GM19438 (cell line): ENCODE measurements at regions not wholly inside any gene's neighbourhood (a gene's known extent, or its start where the extent isn't known, plus 50 kb on each side); places are given as distances from the start of the nearest gene placed in this dataset.
"Not testable (repeated sequence)": the region's sequence is repeated elsewhere in the genome, so short reads cannot be mapped to it uniquely, and the experiment has no call there.

Experiments used
- ATAC-seq: cut with Tn5 transposase; IDR thresholded peaks from one replicate; pipeline ENCODE4 v1.9.1; 2021; ENCODE audit warnings: low read depth; ENCODE audit not compliant: unreplicated experiment

DNA sequence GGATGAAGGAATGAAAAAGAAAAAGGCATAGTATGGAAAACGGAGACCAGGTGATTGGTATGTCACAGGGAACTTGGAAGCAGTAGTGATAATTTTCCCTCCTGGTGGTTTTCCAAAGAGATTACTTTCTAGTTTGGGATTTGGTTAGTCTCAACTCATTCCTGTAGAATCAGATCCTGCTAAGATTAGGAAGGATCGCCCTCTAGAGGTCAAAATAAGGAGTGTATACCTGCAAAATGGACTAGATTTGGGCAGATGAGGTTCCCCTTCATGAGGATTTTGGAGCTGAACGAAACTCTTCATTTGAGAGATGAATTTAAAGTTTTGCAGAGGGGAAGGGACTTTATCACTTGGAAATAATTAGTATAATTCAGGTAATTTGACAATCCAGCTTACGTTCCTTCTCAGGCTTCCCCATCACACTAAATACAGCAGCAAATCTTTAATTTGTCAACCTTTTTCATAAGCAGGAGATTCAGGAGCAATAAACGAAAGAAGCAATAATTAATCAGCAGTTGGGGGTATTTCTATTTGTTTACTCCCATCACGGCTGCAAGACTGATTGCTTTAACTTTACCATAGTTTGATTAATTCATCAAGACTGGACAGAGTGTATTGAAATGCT is 65.2 kb downstream of the CCDC195 start:
- peak; percentile 70 for ATAC-seq

DNA sequence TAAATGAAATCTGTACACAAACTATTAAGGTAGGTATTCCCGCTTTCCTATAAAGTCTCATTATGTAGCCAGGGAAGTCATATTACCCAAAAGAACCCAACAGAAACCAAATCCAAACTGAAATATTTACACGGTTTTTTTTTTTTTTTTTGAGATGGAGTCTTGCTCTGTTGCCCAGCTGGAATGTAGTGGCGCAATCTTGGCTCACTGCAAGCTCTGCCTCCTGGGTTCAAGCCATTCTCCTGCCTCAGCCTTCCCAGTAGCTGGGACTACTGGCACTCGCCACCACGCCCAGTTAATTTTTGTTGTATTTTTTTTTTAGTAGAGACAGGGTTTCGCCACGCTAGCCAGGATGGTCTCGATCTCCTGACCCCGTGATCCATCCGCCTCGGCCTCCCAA is 62.5 kb upstream of the CUL3 start:
- ATAC-seq, result not testable (repeated sequence)

DNA sequence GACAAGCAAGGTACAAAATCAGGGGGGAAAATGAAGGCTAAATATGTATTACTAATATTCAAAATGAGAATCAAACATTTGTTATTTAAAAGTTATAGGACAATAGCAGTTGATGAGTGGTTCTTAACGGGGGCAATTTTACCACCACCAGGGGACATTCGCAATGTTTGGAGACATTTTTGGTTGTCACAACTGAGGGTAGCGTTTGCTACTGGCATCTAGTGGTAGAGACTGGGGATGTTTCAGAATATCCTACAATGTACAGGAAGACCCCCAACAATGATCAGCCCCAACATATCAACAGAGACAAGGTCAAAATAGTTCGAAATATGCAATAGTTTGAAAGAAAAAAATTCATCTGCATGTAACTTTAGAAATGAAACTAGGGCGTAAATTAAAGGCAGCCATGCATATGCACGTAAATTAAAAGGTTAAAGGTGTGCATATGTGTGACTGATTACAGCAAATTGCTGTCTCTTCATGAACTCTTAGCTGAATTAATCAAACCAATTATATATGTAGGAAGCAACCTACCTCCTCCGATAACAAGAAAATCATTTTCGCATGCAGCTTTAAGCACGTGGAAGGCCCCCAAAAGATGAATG is 61.2 kb upstream of the CUL3 start:
- peak; percentile 67 for ATAC-seq

DNA sequence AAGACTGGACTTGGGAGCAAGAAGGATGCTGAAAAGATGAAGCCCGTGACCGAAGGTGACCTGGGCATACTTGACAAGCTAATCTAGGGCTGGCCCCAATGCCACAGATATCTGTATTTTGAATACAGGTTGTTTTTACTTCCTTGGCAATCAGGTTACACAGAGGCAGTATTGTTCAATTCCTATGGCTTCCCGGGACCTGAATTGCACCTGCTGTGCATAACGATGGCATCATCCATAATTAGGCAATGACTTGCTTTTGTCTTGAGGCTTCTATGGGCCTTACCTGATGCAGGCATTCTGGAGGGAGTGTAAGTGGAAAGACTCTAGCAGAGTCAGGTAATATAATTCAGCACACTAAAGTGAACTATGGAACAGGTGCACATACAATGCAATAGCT is 60.6 kb upstream of the CUL3 start:
- ATAC-seq, result no peak

DNA sequence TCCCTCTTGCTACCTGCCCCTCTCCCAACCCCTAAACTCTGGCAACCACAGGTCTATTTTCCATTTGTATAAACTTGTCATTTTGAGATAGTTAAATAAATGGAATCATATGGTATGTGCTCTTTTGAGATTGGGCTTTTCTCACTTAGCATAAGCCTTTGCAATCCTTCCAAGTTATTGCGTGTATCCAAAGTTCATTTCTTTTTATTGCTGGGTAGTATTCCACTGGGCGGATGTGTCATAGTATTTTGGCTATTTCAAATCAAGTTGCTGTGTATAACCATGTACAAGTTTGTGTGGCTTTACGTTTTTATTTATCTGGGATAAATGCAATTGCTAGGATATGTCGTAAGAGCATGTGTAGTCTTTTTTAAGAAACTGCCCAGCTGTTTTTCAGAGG is 55.5 kb upstream of the CUL3 start:
- ATAC-seq, result no peak

DNA sequence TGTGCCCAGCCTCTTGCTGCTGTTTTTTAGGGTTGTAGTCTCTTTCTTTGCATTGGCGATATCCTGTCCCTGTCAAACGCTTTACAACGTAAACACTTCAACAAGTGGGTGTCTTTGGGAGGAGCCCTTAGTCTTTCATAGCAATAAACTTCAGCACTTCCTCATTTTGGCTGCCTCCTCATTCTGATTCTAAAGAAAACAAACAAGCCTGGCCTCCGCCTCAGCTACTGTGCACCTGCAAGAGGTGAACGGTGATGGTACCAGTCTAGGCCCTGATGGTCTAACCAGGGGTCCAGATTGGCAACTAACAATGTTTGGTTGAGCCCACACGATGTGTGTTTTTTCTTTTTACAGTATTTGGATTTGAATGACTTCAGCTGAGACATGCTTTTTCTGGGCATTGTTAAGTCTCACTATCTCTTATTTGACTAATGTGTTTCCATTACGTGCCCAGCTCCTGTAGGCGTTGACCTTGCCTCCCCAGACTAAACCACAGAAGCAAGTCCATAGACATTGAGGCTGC is 53.2 kb upstream of the CUL3 start:
- ATAC-seq, result peak; percentile 98
